ENCODE measurements at regions not wholly inside any gene's neighbourhood (a gene's known extent, or its start where the extent isn't known, plus 50 kb on each side); places are given as distances from the start of the nearest gene placed in this dataset.

DNA sequence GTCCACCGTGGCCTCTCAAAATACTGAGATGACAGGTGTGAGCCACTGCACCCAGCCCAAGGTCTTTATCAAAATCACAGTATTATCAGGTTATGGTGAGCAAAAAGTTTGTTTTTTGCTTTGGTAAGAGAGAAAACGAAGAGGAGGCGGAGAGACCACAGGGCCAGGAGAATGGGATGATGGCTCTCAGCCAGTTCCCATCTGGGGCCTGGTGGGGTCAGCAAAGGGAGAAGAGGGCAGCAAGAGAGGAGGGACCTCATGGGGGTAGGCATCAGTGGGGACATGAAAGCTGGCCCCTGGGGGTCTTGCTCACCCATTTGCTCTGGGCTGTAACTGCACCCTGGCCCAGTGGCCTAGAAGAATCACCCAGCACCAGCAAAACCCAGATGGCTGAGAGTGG, 190.2 kb downstream of the SHANK2 start:
- no TSS peak for BruUV-seq (replicated peaks)
- no peaks in the 10 kb centered on the region for H3K36me3 ChIP-seq (ENCODE audit: control insufficient read depth, insufficient read depth, low read length)
- no peaks in the 10 kb centered on the region for H3K27me3 ChIP-seq (ENCODE audit: control insufficient read depth, insufficient read depth, low read length)
- in situ Hi-C loops (cut with HindIII; ENCODE audit: low pct_unique_long_range_greater_than_20kb, low sequenced_read_pairs): no loop called here
- H3K9me3 ChIP-seq (ENCODE audit: control insufficient read depth, insufficient read depth, low read depth, low read length): no peaks in the 10 kb centered on the region
- no peak overlapping the region for H3K27ac ChIP-seq (ENCODE audit: low read length)
- ChIA-PET POLR2A (no interaction called here), CTCF (interaction anchor here (0.7 kb wide), 1 partner anchor 23 kb away, joined by 12 read pairs; no protein-coding TSS in a partner anchor)
- TF ChIP-seq TCF7L2 (IDR thresholded peaks at IDR 0.05; ENCODE audit: low read depth, low read length) (no peak), SIN3A (IDR thresholded peaks at IDR 0.05; ENCODE audit: borderline replicate concordance, insufficient read depth, low read depth, low read length) (no peak), CTCF (IDR thresholded peaks at IDR 0.05) (no peak)
- TF ChIP-seq, protein P1, sequence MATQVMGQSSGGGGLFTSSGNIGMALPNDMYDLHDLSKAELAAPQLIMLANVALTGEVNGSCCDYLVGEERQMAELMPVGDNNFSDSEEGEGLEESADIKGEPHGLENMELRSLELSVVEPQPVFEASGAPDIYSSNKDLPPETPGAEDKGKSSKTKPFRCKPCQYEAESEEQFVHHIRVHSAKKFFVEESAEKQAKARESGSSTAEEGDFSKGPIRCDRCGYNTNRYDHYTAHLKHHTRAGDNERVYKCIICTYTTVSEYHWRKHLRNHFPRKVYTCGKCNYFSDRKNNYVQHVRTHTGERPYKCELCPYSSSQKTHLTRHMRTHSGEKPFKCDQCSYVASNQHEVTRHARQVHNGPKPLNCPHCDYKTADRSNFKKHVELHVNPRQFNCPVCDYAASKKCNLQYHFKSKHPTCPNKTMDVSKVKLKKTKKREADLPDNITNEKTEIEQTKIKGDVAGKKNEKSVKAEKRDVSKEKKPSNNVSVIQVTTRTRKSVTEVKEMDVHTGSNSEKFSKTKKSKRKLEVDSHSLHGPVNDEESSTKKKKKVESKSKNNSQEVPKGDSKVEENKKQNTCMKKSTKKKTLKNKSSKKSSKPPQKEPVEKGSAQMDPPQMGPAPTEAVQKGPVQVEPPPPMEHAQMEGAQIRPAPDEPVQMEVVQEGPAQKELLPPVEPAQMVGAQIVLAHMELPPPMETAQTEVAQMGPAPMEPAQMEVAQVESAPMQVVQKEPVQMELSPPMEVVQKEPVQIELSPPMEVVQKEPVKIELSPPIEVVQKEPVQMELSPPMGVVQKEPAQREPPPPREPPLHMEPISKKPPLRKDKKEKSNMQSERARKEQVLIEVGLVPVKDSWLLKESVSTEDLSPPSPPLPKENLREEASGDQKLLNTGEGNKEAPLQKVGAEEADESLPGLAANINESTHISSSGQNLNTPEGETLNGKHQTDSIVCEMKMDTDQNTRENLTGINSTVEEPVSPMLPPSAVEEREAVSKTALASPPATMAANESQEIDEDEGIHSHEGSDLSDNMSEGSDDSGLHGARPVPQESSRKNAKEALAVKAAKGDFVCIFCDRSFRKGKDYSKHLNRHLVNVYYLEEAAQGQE (IDR thresholded peaks at IDR 0.05; ENCODE audit: insufficient read depth in 1 of 2, low read depth in 2 of 2, low read length in 1 of 2): no peak
- ATAC-seq (no peak), DNase-seq (ENCODE audit: low read depth, low spot score) (no peak)
- H3K4me1 ChIP-seq (ENCODE audit: control insufficient read depth, insufficient read depth, low read length): no peaks in the 10 kb centered on the region
- intact Hi-C loops (cut with micrococcal nuclease; ENCODE audit: unreplicated experiment): no loop called here
- no peak overlapping the region for H3K4me3 ChIP-seq (ENCODE audit: low read depth in 2 of 2, low read length in 2 of 2)

- CTCF ChIA-PET: no interaction called here
- intact Hi-C loops (cut with micrococcal nuclease; ENCODE audit: unreplicated experiment): no loop called here
Measured at GRCh38 chr11:71060391-71060791, 192.0 kb downstream of the SHANK2 start.

More at GRCh38 chr11:71060391-71060791, 192.0 kb downstream of the SHANK2 start:
- DNase-seq (ENCODE audit: low read depth, low spot score): no peak
- BruUV-seq (replicated peaks): no TSS peak
- Histone ChIP-seq H3K4me1 (ENCODE audit: control insufficient read depth, insufficient read depth, low read length) (no peaks in the 10 kb centered on the region), H3K27me3 (ENCODE audit: control insufficient read depth, insufficient read depth, low read length) (no peaks in the 10 kb centered on the region; the same call in 1 of the 2 replicates), H3K4me3 (ENCODE audit: low read depth in 2 of 2, low read length in 2 of 2) (no peak overlapping the region), H3K36me3 (ENCODE audit: control insufficient read depth, insufficient read depth, low read length) (no peaks in the 10 kb centered on the region), H3K27ac (ENCODE audit: low read length) (no peak overlapping the region), H3K9me3 (ENCODE audit: control insufficient read depth, insufficient read depth, low read depth, low read length) (no peaks in the 10 kb centered on the region)
- in situ Hi-C loops (cut with HindIII; ENCODE audit: low pct_unique_long_range_greater_than_20kb, low sequenced_read_pairs): no loop called here
- no peak for ATAC-seq
- TF ChIP-seq TCF7L2 (IDR thresholded peaks at IDR 0.05; ENCODE audit: low read depth, low read length) (no peak), POLR2AphosphoS5 (IDR thresholded peaks at IDR 0.05; ENCODE audit: low read depth, low read length) (no peak), SIN3A (IDR thresholded peaks at IDR 0.05; ENCODE audit: borderline replicate concordance, insufficient read depth, low read depth, low read length) (no peak), CTCF (IDR thresholded peaks at IDR 0.05) (no peak)
- TF ChIP-seq, protein P1 (IDR thresholded peaks at IDR 0.05; ENCODE audit: insufficient read depth in 1 of 2, low read depth in 2 of 2, low read length in 1 of 2): no peak
- POLR2A ChIA-PET: no interaction called here
